ENCODE measurements at regions not wholly inside any gene's neighbourhood (a gene's known extent, or its start where the extent isn't known, plus 50 kb on each side); places are given as distances from the start of the nearest gene placed in this dataset.

DNA sequence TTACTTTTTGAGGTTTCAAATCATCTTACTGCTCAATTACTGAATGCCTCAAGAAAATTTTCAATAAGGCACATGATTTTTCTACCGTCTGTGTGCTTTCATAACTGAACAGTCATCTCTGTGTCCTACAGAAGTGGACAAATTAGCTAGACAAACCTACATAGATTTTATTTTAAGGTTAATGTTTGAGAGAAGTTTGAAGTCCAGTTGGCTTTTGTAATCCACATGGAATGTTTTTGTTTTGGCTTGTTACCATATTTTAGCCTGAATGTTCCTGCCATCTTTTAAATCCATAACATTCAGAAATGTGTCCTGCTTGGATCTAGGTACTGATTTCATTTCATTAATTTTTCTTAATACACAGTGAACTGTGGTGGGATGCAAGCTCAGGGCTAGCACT lies 730.1 kb downstream of the IGSF11 start:
- DNase-seq (ENCODE audit: low spot score), result no peak
- TF ChIP-seq, protein P1, sequence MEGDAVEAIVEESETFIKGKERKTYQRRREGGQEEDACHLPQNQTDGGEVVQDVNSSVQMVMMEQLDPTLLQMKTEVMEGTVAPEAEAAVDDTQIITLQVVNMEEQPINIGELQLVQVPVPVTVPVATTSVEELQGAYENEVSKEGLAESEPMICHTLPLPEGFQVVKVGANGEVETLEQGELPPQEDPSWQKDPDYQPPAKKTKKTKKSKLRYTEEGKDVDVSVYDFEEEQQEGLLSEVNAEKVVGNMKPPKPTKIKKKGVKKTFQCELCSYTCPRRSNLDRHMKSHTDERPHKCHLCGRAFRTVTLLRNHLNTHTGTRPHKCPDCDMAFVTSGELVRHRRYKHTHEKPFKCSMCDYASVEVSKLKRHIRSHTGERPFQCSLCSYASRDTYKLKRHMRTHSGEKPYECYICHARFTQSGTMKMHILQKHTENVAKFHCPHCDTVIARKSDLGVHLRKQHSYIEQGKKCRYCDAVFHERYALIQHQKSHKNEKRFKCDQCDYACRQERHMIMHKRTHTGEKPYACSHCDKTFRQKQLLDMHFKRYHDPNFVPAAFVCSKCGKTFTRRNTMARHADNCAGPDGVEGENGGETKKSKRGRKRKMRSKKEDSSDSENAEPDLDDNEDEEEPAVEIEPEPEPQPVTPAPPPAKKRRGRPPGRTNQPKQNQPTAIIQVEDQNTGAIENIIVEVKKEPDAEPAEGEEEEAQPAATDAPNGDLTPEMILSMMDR (IDR thresholded peaks at IDR 0.05; ENCODE audit: extremely low read depth, missing control alignments), result no peak

DNA sequence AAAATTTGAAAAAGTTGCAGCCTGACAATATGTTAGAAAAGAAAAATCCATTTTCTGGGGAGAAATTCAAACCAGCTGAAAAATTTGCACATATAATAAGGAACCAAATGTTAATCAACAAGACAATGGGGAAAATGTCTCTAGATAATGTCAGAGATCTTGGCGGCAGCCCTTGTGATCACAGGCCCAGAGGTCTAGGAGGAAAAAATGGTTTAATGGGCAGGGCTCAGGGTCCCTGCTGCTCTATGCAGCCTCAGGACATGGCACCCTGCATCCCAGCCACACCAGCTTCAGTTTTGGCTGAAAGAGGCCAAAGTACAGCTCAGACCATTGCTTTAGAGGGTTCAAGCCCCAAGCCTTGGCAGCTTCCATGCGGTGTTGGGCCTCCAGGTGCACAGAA lies 701.9 kb downstream of the IGSF11 start:
- no peak for DNase-seq (ENCODE audit: low spot score)
- TF ChIP-seq, protein P1 (IDR thresholded peaks at IDR 0.05; ENCODE audit: extremely low read depth, missing control alignments), result no peak

DNA sequence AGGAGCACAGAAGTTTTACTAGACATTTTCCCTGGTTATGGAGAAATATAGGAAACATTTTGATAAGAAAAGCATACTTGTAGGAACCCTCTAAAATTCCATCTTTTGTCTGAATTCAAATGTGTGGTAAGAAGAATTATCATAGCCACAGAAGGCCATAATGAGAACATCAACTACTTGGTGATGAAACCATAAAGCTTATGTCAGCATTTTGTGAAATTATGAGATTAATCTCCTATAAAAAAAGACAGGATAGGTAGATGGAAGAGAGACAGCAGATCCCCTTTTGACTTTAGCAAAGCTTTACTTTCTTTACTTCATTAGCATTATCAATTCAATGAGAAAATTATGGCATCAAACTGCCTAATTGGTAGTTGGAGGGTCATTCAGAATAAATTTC lies 697.0 kb downstream of the IGSF11 start:
- DNase-seq (ENCODE audit: low spot score), result no peak
- TF ChIP-seq, protein P1 (IDR thresholded peaks at IDR 0.05; ENCODE audit: extremely low read depth, missing control alignments), result no peak

DNA sequence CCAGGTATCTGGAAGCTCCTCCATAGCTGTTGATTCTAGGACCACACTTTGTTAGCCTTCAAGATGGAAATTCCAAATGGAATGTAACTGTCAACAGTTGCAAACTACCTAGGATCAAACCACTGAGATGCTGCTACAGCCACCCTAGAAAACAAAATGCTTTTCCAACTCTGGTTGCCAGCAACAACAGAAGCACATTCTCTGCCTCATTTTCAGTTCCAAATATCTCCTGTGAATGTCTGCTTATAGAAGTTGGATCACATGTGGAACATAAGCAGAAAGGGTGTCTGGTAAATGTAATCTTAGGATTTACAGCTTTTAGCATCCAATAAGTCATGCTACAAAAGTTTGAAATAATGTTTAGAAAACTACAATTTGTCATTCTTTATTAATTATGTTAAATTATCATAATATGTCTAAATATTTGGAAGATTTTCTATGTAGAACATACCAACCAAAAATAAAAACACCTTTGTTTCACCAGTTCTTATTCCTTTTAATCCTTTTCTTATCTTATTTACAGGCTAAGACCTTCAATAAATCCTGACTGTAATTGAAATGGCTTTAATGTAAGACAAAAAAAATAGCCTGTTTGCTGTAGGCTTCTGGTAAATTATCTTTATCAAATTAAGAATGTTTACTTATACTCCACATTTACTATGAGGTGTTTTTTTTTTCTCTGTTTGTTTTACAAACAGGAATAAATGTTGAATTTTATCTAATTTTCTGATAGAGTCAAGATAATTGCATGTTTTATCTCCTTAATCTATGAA lies 687.1 kb downstream of the IGSF11 start:
- DNase-seq (ENCODE audit: low spot score), result no peak

DNA sequence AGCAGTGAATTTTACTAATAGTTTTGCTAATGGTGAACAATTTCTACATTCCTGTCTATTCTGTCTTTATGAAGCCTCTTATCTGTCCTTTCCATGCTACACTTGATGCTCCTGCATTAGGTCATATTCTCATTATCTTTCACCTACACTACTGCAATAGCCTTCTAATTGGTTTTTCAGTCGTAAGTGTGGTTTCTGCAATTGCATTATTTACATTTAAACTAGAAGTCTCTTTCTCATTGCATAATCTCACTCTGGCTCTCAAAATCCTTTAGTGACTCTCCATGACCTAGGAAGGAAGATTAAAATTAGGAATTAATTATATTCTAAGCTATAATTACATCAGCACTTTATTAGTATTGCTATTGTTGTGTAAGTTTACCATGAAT lies 686.5 kb downstream of the IGSF11 start:
- DNase-seq (ENCODE audit: low spot score), result no peak
- TF ChIP-seq, protein P1 (IDR thresholded peaks at IDR 0.05; ENCODE audit: extremely low read depth, missing control alignments), result no peak

More for the DNA sequence above, 687.1 kb downstream of the IGSF11 start:
- TF ChIP-seq, protein P1 (IDR thresholded peaks at IDR 0.05; ENCODE audit: extremely low read depth, missing control alignments), result no peak

DNA sequence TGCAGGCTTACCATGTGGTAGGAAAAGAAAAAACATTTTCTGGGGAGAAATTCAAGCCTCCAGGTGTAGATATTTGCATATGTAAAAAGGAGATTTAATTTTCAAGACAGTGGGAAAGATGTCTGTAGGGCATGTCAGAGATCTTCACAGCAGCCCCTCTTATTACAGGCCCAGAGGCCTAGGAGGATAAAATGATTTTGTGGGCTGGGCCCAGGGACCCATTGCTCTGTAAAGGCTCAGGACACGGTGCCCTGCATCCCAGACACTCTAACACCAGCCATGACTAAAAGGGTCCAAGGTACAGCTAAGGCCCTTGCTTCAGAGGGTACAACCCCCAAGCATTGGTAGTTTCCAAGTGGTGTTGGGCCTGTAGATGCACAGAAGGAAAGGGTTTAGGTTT lies 680.1 kb downstream of the IGSF11 start:
- DNase-seq (ENCODE audit: low spot score), result no peak
- TF ChIP-seq, protein P1 (IDR thresholded peaks at IDR 0.05; ENCODE audit: extremely low read depth, missing control alignments), result no peak

DNA sequence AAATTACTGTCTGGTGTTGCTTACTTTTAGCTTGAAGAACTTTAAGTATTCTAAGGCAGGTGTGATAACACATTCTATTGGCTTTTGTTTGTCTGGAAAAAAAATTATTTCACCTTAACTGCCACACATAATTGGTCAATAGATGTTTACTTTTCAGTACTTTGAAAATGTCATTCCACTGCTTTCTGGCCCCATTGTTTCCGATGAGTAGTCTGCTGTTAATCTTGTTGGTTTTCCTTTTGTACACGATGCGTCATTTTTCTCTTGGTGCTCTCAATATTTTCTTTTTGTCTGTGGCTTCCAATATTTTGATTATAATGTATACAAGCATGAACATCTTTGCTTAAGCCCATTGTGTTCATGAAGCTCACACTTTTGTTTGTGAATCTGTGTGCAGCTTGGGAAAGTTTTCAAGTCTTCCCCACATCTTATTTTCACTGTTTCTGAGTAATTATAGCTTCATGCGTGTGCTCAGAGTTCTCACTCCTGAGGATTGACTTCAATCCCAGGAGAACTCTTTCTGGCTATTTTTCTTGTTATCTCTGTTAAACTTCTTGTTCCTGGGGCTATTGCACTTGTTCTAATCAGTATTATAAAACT lies 664.7 kb downstream of the IGSF11 start:
- DNase-seq (ENCODE audit: low spot score), result no peak
- TF ChIP-seq, protein P1 (IDR thresholded peaks at IDR 0.05; ENCODE audit: extremely low read depth, missing control alignments), result no peak

Data from GM20000 (cell line).